ENCODE measurements at regions not wholly inside any gene's neighbourhood (a gene's known extent, or its start where the extent isn't known, plus 50 kb on each side); places are given as distances from the start of the nearest gene placed in this dataset.

- no peak for TF ChIP-seq HDGF (IDR thresholded peaks at IDR 0.05; ENCODE audit: borderline replicate concordance)
- no peak for TF ChIP-seq LEF1 (IDR thresholded peaks at IDR 0.05; ENCODE audit: borderline replicate concordance)
- TF ChIP-seq BHLHE40 (IDR thresholded peaks at IDR 0.05; ENCODE audit: borderline replicate concordance), result no peak
- TF ChIP-seq ZNF384 (IDR thresholded peaks at IDR 0.05), result no peak
- no peak; the same call in none of the 2 replicates for TF ChIP-seq NFRKB (IDR thresholded peaks at IDR 0.05)
- TF ChIP-seq FOXK2 (IDR thresholded peaks at IDR 0.05), result no peak
- TF ChIP-seq PKNOX1 (IDR thresholded peaks at IDR 0.05), result peak; percentile 10; the same call in 1 of the 2 replicates
- TF ChIP-seq TARDBP (IDR thresholded peaks at IDR 0.05), result no peak
- TF ChIP-seq ELF4 (IDR thresholded peaks at IDR 0.05), result no peak
- no peak for TF ChIP-seq CTBP1 (IDR thresholded peaks at IDR 0.05; ENCODE audit: borderline replicate concordance)
- TF ChIP-seq ARNT (IDR thresholded peaks at IDR 0.05), result no peak
- no peak for TF ChIP-seq FOXM1 (IDR thresholded peaks at IDR 0.05; ENCODE audit: borderline replicate concordance)
- no peak for TF ChIP-seq SUZ12 (IDR thresholded peaks at IDR 0.05)
- TF ChIP-seq FOXA1 (IDR thresholded peaks at IDR 0.05), result no peak
Measured at GRCh38 chr18:39802648-39803229, 2152.3 kb upstream of the PIK3C3 start.

Data from HEK293T (cell line).